ENCODE measurements at regions not wholly inside any gene's neighbourhood (a gene's known extent, or its start where the extent isn't known, plus 50 kb on each side); places are given as distances from the start of the nearest gene placed in this dataset.

DNA sequence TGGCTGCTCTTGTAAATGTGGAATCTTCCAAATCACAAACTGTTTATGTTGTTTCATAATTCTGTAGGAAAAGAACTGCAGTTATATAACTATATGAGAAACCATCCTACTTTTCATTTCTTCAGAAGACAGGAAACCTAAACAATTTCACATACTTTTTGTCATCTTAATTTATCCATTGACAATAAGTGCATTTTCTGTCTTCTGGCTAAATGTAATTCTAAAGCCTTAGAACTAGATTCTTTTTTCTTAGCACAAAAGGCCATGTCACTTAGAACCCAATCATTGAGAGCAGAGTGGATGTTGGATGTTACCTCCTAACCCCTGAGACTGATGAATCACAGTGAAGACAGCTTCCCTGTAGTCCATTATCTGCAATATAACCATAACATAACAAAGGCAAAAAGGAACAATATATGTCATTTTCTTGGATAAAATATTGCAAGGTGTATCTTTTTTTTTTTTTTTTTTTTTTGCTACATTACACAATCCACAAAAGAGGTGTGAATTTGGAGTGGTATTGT lies 410.2 kb upstream of the PRMT6 start:
- TF ChIP-seq SP1 (IDR thresholded peaks at IDR 0.05) (no peak), RAD21 (IDR thresholded peaks at IDR 0.05) (no peak), JUND (IDR thresholded peaks at IDR 0.05) (no peak), YY1 (IDR thresholded peaks at IDR 0.05) (no peak), RXRA (IDR thresholded peaks at IDR 0.05) (no peak), TAF1 (conservative IDR thresholded peaks at IDR 0.05) (no peak), GABPA (IDR thresholded peaks at IDR 0.05 in 1 of 2, conservative IDR thresholded peaks at IDR 0.05 in 1 of 2) (no peak), EGR1 (IDR thresholded peaks at IDR 0.05; ENCODE audit: low read depth in 2 of 2) (no peak)
- TF ChIP-seq, protein P1, sequence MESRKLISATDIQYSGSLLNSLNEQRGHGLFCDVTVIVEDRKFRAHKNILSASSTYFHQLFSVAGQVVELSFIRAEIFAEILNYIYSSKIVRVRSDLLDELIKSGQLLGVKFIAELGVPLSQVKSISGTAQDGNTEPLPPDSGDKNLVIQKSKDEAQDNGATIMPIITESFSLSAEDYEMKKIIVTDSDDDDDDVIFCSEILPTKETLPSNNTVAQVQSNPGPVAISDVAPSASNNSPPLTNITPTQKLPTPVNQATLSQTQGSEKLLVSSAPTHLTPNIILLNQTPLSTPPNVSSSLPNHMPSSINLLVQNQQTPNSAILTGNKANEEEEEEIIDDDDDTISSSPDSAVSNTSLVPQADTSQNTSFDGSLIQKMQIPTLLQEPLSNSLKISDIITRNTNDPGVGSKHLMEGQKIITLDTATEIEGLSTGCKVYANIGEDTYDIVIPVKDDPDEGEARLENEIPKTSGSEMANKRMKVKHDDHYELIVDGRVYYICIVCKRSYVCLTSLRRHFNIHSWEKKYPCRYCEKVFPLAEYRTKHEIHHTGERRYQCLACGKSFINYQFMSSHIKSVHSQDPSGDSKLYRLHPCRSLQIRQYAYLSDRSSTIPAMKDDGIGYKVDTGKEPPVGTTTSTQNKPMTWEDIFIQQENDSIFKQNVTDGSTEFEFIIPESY (IDR thresholded peaks at IDR 0.05) = no peak
- TF ChIP-seq, protein P2, sequence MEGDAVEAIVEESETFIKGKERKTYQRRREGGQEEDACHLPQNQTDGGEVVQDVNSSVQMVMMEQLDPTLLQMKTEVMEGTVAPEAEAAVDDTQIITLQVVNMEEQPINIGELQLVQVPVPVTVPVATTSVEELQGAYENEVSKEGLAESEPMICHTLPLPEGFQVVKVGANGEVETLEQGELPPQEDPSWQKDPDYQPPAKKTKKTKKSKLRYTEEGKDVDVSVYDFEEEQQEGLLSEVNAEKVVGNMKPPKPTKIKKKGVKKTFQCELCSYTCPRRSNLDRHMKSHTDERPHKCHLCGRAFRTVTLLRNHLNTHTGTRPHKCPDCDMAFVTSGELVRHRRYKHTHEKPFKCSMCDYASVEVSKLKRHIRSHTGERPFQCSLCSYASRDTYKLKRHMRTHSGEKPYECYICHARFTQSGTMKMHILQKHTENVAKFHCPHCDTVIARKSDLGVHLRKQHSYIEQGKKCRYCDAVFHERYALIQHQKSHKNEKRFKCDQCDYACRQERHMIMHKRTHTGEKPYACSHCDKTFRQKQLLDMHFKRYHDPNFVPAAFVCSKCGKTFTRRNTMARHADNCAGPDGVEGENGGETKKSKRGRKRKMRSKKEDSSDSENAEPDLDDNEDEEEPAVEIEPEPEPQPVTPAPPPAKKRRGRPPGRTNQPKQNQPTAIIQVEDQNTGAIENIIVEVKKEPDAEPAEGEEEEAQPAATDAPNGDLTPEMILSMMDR (IDR thresholded peaks at IDR 0.05; ENCODE audit: low read depth, low read length, missing input control) = no peak
- TF ChIP-seq, protein P3, sequence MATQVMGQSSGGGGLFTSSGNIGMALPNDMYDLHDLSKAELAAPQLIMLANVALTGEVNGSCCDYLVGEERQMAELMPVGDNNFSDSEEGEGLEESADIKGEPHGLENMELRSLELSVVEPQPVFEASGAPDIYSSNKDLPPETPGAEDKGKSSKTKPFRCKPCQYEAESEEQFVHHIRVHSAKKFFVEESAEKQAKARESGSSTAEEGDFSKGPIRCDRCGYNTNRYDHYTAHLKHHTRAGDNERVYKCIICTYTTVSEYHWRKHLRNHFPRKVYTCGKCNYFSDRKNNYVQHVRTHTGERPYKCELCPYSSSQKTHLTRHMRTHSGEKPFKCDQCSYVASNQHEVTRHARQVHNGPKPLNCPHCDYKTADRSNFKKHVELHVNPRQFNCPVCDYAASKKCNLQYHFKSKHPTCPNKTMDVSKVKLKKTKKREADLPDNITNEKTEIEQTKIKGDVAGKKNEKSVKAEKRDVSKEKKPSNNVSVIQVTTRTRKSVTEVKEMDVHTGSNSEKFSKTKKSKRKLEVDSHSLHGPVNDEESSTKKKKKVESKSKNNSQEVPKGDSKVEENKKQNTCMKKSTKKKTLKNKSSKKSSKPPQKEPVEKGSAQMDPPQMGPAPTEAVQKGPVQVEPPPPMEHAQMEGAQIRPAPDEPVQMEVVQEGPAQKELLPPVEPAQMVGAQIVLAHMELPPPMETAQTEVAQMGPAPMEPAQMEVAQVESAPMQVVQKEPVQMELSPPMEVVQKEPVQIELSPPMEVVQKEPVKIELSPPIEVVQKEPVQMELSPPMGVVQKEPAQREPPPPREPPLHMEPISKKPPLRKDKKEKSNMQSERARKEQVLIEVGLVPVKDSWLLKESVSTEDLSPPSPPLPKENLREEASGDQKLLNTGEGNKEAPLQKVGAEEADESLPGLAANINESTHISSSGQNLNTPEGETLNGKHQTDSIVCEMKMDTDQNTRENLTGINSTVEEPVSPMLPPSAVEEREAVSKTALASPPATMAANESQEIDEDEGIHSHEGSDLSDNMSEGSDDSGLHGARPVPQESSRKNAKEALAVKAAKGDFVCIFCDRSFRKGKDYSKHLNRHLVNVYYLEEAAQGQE (IDR thresholded peaks at IDR 0.05) = no peak
- TF ChIP-seq, protein P4, sequence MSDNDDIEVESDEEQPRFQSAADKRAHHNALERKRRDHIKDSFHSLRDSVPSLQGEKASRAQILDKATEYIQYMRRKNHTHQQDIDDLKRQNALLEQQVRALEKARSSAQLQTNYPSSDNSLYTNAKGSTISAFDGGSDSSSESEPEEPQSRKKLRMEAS (IDR thresholded peaks at IDR 0.05) = no peak

All from liver (tissue), 3 donors.